Neural progenitor cell (in vitro differentiated cells): ENCODE measurements at regions not wholly inside any gene's neighbourhood (a gene's known extent, or its start where the extent isn't known, plus 50 kb on each side); places are given as distances from the start of the nearest gene placed in this dataset.

Source experiments
- DNase-seq: peaks from one replicate; pipeline ENCODE4 v3.0.0-alpha.2; 2016; ENCODE audit warnings: low spot score
- H2AFZ ChIP-seq: fragments of 200-600 bp; sonication (generic); replicated peaks from 2 replicates; pipeline ENCODE4 v1.6.1; 2016; ENCODE audit warnings: antibody characterized with exemption
- H3F3A ChIP-seq: fragments of 200-600 bp; sonication (generic); 2 replicates; pipeline ENCODE4 v1.6.1; 2016; ENCODE audit warnings: antibody characterized with exemption, low read depth
- H3K27ac ChIP-seq: fragments of 200-600 bp; sonication (generic); 2 replicates; pipeline ENCODE4 v1.5.1; 2016; ENCODE audit warnings: mild to moderate bottlenecking
- H3K27me3 ChIP-seq: fragments of 200-600 bp; sonication (generic); 2 replicates; pipeline ENCODE4 v1.6.1; 2016; ENCODE audit warnings: mild to moderate bottlenecking, moderate library complexity
- H3K36me3 ChIP-seq: fragments of 200-600 bp; sonication (generic); 2 replicates; pipeline ENCODE4 v1.5.1; 2016
- H3K4me1 ChIP-seq: fragments of 200-600 bp; sonication (generic); 2 replicates; pipeline ENCODE4 v1.6.1; 2016; ENCODE audit warnings: mixed run types
- H3K4me2 ChIP-seq: fragments of 200-600 bp; sonication (generic); 2 replicates; pipeline ENCODE4 v1.6.1; 2016
- H3K4me3 ChIP-seq: fragments of 200-600 bp; sonication (generic); 2 replicates; pipeline ENCODE4 v1.5.1; 2016
- H3K79me2 ChIP-seq: fragments of 200-600 bp; sonication (generic); 2 replicates; pipeline ENCODE4 v1.6.1; 2016; ENCODE audit warnings: low read depth
- H3K9ac ChIP-seq: fragments of 200-600 bp; sonication (generic); 2 replicates; pipeline ENCODE4 v1.6.1; 2016
- H3K9me3 ChIP-seq: fragments of 200-600 bp; sonication (generic); 2 replicates; pipeline ENCODE4 v1.5.1; 2016; ENCODE audit warnings: low read depth
- H4K20me1 ChIP-seq: fragments of 200-600 bp; sonication (generic); 2 replicates; pipeline ENCODE4 v1.6.1; 2016; ENCODE audit warnings: low read depth
- H3K27ac Mint-ChIP-seq: 3 replicates; pipeline ENCODE4 v1.8.0; 2021; ENCODE audit warnings: mixed read lengths
- H3K27me3 Mint-ChIP-seq: 2 replicates; pipeline ENCODE4 v1.8.0; 2022; ENCODE audit warnings: low read depth, mild to moderate bottlenecking, inconsistent platforms, moderate library complexity, mixed read lengths; ENCODE audit not compliant: insufficient read depth
- H3K36me3 Mint-ChIP-seq: 3 replicates; pipeline ENCODE4 v1.8.0; 2021; ENCODE audit warnings: mixed read lengths
- H3K4me1 Mint-ChIP-seq: 3 replicates; pipeline ENCODE4 v1.8.0; 2021; ENCODE audit warnings: mixed read lengths
- H3K4me3 Mint-ChIP-seq: 3 replicates; pipeline ENCODE4 v1.8.0; 2021; ENCODE audit warnings: mild to moderate bottlenecking, moderate library complexity, mixed read lengths
- H3K9me3 Mint-ChIP-seq: 3 replicates; pipeline ENCODE4 v1.8.0; 2020; ENCODE audit warnings: mixed read lengths
- CTCF ChIP-seq: fragments of 200-600 bp; sonication (generic); IDR thresholded peaks from 2 replicates; pipeline ENCODE4 v1.5.1; 2017; ENCODE audit warnings: antibody characterized with exemption, mild to moderate bottlenecking
- EZH2 ChIP-seq: fragments of 200-600 bp; sonication (generic); IDR thresholded peaks from 2 replicates; pipeline ENCODE4 v1.6.1; 2017; ENCODE audit warnings: antibody characterized with exemption, mild to moderate bottlenecking, moderate library complexity
- EZH2phosphoT487 ChIP-seq: fragments of 200-600 bp; sonication (generic); IDR thresholded peaks from 2 replicates; pipeline ENCODE4 v1.6.1; 2017; ENCODE audit warnings: antibody characterized with exemption

- Mint-ChIP-seq H3K9me3 (no peaks in the 10 kb centered on the region), H3K4me1 (no peaks in the 10 kb centered on the region), H3K27me3 (no peaks in the 10 kb centered on the region), H3K4me3 (no peak overlapping the region), H3K27ac (no peak overlapping the region), H3K36me3 (no peaks in the 10 kb centered on the region)
- no peak overlapping the region for H3K4me3 ChIP-seq
- peaks cover 9% of the 10 kb centered on the region for H3F3A ChIP-seq
- H3K4me1 ChIP-seq: peaks cover 18% of the 10 kb centered on the region
- no peak overlapping the region for H3K4me2 ChIP-seq
- no peak overlapping the region for H3K9ac ChIP-seq
- DNase-seq: no peak
- H3K9me3 ChIP-seq: no peaks in the 10 kb centered on the region
- H3K27me3 ChIP-seq: no peaks in the 10 kb centered on the region
- H3K27ac ChIP-seq: no peak overlapping the region
- no peaks in the 10 kb centered on the region for H3K79me2 ChIP-seq
- no peak overlapping the region for H2AFZ ChIP-seq
- H4K20me1 ChIP-seq: no peaks in the 10 kb centered on the region
- no peaks in the 10 kb centered on the region for H3K36me3 ChIP-seq
- TF ChIP-seq EZH2 (no peak), CTCF (no peak), EZH2phosphoT487 (no peak)
These were observed 409.8 kb downstream of the STIM2 start for GRCh38 chr4:27270435-27270834.

- Mint-ChIP-seq H3K9me3 (no peaks in the 10 kb centered on the region), H3K4me1 (no peaks in the 10 kb centered on the region), H3K27ac (no peak overlapping the region), H3K36me3 (no peaks in the 10 kb centered on the region), H3K27me3 (no peaks in the 10 kb centered on the region), H3K4me3 (no peak overlapping the region)
- no peak overlapping the region for H2AFZ ChIP-seq
- peaks cover 18% of the 10 kb centered on the region for H3K4me1 ChIP-seq
- no peaks in the 10 kb centered on the region for H3K9me3 ChIP-seq
- no peak overlapping the region for H3K4me2 ChIP-seq
- H3K4me3 ChIP-seq: no peak overlapping the region
- H3F3A ChIP-seq: peaks cover 9% of the 10 kb centered on the region
- H4K20me1 ChIP-seq: no peaks in the 10 kb centered on the region
- H3K27me3 ChIP-seq: no peaks in the 10 kb centered on the region
- no peaks in the 10 kb centered on the region for H3K36me3 ChIP-seq
- H3K27ac ChIP-seq: peak overlapping the region; percentile 75
- DNase-seq: no peak
- TF ChIP-seq EZH2: no peak
- TF ChIP-seq EZH2phosphoT487: no peak
- TF ChIP-seq CTCF: no peak
- no peaks in the 10 kb centered on the region for H3K79me2 ChIP-seq
- H3K9ac ChIP-seq: no peak overlapping the region
These were observed 410.9 kb downstream of the STIM2 start for GRCh38 chr4:27271555-27271954.

- peak; percentile 52 for DNase-seq
- Histone ChIP-seq H4K20me1 (no peaks in the 10 kb centered on the region), H3K27ac (peak overlapping the region; percentile 75), H3K27me3 (no peaks in the 10 kb centered on the region), H3K4me1 (peaks cover 18% of the 10 kb centered on the region), H3K4me3 (no peak overlapping the region), H3K36me3 (no peaks in the 10 kb centered on the region), H3K9ac (no peak overlapping the region), H3K79me2 (no peaks in the 10 kb centered on the region), H2AFZ (no peak overlapping the region), H3K4me2 (peak overlapping the region; percentile 51), H3K9me3 (no peaks in the 10 kb centered on the region), H3F3A (peaks cover 9% of the 10 kb centered on the region)
- Mint-ChIP-seq H3K27me3 (no peaks in the 10 kb centered on the region), H3K27ac (no peak overlapping the region), H3K4me3 (no peak overlapping the region), H3K4me1 (no peaks in the 10 kb centered on the region), H3K9me3 (no peaks in the 10 kb centered on the region), H3K36me3 (no peaks in the 10 kb centered on the region)
- no peak for TF ChIP-seq EZH2
- TF ChIP-seq CTCF: no peak
- no peak for TF ChIP-seq EZH2phosphoT487
These were observed 411.6 kb downstream of the STIM2 start for GRCh38 chr4:27272217-27272616.
